Cardiac muscle cell (in vitro differentiated cells and primary cell): ENCODE measurements at regions not wholly inside any gene's neighbourhood (a gene's known extent, or its start where the extent isn't known, plus 50 kb on each side); places are given as distances from the start of the nearest gene placed in this dataset.

Experiments
- DNase-seq, 2 donors: peaks; one replicate each; pipeline versions ENCODE4 v3.0.0 to v3.0.0-alpha.2; 2010 to 2017; ENCODE audit warnings: low read depth in 1 of 2, low spot score in 1 of 2
- H3K27ac ChIP-seq: fragments of 200-600 bp; sonication (generic); 2 replicates; pipeline ENCODE4 v1.5.1; 2016
- H3K27me3 ChIP-seq: fragments of 200-600 bp; sonication (generic); 2 replicates; pipeline ENCODE4 v1.6.0; 2016; ENCODE audit warnings: control low read depth
- H3K36me3 ChIP-seq: fragments of 200-600 bp; sonication (generic); 2 replicates; pipeline ENCODE4 v1.5.1; 2016; ENCODE audit warnings: control low read depth
- H3K4me1 ChIP-seq: fragments of 200-600 bp; sonication (generic); 2 replicates; pipeline ENCODE4 v1.8.1; 2017; ENCODE audit warnings: low read depth, mild to moderate bottlenecking, mixed run types
- H3K4me3 ChIP-seq: fragments of 200-600 bp; sonication (generic); 2 replicates; pipeline ENCODE4 v1.5.1; 2016; ENCODE audit warnings: mild to moderate bottlenecking
- H3K9me3 ChIP-seq: fragments of 200-600 bp; sonication (generic); 2 replicates; pipeline ENCODE4 v1.5.1; 2017; ENCODE audit warnings: low read depth, mild to moderate bottlenecking, control low read depth
- CTCF ChIP-seq: IDR thresholded peaks from 2 replicates; pipeline ENCODE4 v1.5.1; 2012; ENCODE audit warnings: low read depth, mild to moderate bottlenecking, low read length

- Histone ChIP-seq H3K27ac (no peak overlapping the region), H3K4me3 (no peak overlapping the region), H3K4me1 (no peaks in the 10 kb centered on the region), H3K27me3 (no peaks in the 10 kb centered on the region), H3K36me3 (no peaks in the 10 kb centered on the region), H3K9me3 (no peaks in the 10 kb centered on the region)
- no peak for DNase-seq
- TF ChIP-seq CTCF = no peak
Observed at GRCh38 chr2:129722306-129723019, 257.0 kb upstream of the RAB6C start.

GRCh38 chr2:129723277-129724020 is 256.0 kb upstream of the RAB6C start:
- no peak for TF ChIP-seq CTCF
- H3K27me3 ChIP-seq = no peaks in the 10 kb centered on the region
- no peaks in the 10 kb centered on the region for H3K36me3 ChIP-seq
- H3K4me1 ChIP-seq = no peaks in the 10 kb centered on the region
- no peak overlapping the region for H3K27ac ChIP-seq
- no peak for DNase-seq
- no peak overlapping the region for H3K4me3 ChIP-seq
- no peaks in the 10 kb centered on the region for H3K9me3 ChIP-seq

- DNase-seq = no peak
- Histone ChIP-seq H3K27me3 (no peaks in the 10 kb centered on the region), H3K36me3 (no peaks in the 10 kb centered on the region), H3K4me3 (no peak overlapping the region), H3K9me3 (no peaks in the 10 kb centered on the region), H3K27ac (no peak overlapping the region), H3K4me1 (no peaks in the 10 kb centered on the region)
- no peak for TF ChIP-seq CTCF
Observed at GRCh38 chr2:129724021-129724757, 255.3 kb upstream of the RAB6C start.

GRCh38 chr2:129726216-129726615 is 253.2 kb upstream of the RAB6C start:
- Histone ChIP-seq H3K27me3 (no peaks in the 10 kb centered on the region), H3K36me3 (no peaks in the 10 kb centered on the region), H3K4me3 (no peak overlapping the region), H3K4me1 (no peaks in the 10 kb centered on the region), H3K9me3 (no peaks in the 10 kb centered on the region), H3K27ac (no peak overlapping the region)
- TF ChIP-seq CTCF = no peak
- DNase-seq = no peak

GRCh38 chr2:129727286-129727685 is 252.2 kb upstream of the RAB6C start:
- Histone ChIP-seq H3K9me3 (no peaks in the 10 kb centered on the region), H3K4me1 (no peaks in the 10 kb centered on the region), H3K27me3 (no peaks in the 10 kb centered on the region), H3K27ac (no peak overlapping the region), H3K36me3 (no peaks in the 10 kb centered on the region), H3K4me3 (no peak overlapping the region)
- no peak for DNase-seq
- no peak for TF ChIP-seq CTCF
